Psoas muscle (tissue), 7 donors: ENCODE measurements at regions not wholly inside any gene's neighbourhood (a gene's known extent, or its start where the extent isn't known, plus 50 kb on each side); places are given as distances from the start of the nearest gene placed in this dataset.

ENCODE experiments used
- ATAC-seq, 4 donors: fragments of 200-7000 bp; cut with Tn5 transposase; one replicate each; pipeline ENCODE4 v1.9.1; 2020; ENCODE audit warnings: moderate library complexity in 3 of 4, mild to moderate bottlenecking in 2 of 4
- DNase-seq, 2 donors: peaks; one replicate each; pipeline ENCODE4 v3.0.0-alpha.2; 2020
- H3K27ac ChIP-seq: fragments of 200-600 bp; one replicate; pipeline ENCODE4 v1.8.0; 2022
- H3K27me3 ChIP-seq, 3 donors: fragments of 200-600 bp in 1 of 3; one replicate each; pipeline versions ENCODE4 v1.6.1 to v1.8.0; 2013 to 2022; ENCODE audit warnings: low read length in 2 of 3, mild to moderate bottlenecking in 2 of 3, moderate library complexity in 1 of 3; ENCODE audit not compliant: insufficient read depth in 3 of 3
- H3K36me3 ChIP-seq, 2 donors: fragments of 200-600 bp in 1 of 2; one replicate each; pipeline versions ENCODE4 v1.6.1 to v1.8.0; 2013 to 2022; ENCODE audit warnings: low read depth in 1 of 2, mild to moderate bottlenecking in 1 of 2, moderate library complexity in 1 of 2; ENCODE audit not compliant: insufficient read depth in 1 of 2
- H3K4me1 ChIP-seq: fragments of 200-600 bp; one replicate; pipeline ENCODE4 v1.8.0; 2022
- H3K4me3 ChIP-seq: fragments of 200-600 bp; one replicate; pipeline ENCODE4 v1.8.0; 2022; ENCODE audit warnings: mild to moderate bottlenecking
- H3K9me3 ChIP-seq: fragments of 200-600 bp; one replicate; pipeline ENCODE4 v1.8.0; 2022
- whole genome bisulfite sequencing, 3 donors: extraction: QIAGEN DNeasy Blood & Tissue Kit; methylation state at CpG; one replicate each; pipeline versions ENCODE4 v1.1.6 to v1.1.7; 2013; 5-methylcytosine and 5-hydroxymethylcytosine counted together
- intact Hi-C, 2 donors: fragments of 100-400 bp; cut with DNase I; formaldehyde crosslinking; loops; one replicate each; pipeline versions ENCODE4 v1.11.0 to v1.14.2; 2022
- TF ChIP-seq, protein P1 (sequence below): fragments of 200-600 bp; IDR thresholded peaks from one replicate; pipeline ENCODE4 v1.8.0; 2022; ENCODE audit warnings: antibody characterized with exemption
- donor health status: healthy with polysubstance abuse.
- donor health status: DM: no; HTN: no; CAD: no; lungs with moderate emphysema.
- donor health status: Bipolar disorder and iron deficiency.
- donor health status: healthy.
- donor health status: DM: yes; HTN: yes; CAD: no.
- donor health status: DM: no; HTN: no; CAD: no.
- donor health status: DM: yes; HTN: yes; CAD: no.

GRCh38 chr5:173835131-173835530 is 53.0 kb upstream of the CPEB4 start:
- no peak for DNase-seq
- TF ChIP-seq, protein P1, sequence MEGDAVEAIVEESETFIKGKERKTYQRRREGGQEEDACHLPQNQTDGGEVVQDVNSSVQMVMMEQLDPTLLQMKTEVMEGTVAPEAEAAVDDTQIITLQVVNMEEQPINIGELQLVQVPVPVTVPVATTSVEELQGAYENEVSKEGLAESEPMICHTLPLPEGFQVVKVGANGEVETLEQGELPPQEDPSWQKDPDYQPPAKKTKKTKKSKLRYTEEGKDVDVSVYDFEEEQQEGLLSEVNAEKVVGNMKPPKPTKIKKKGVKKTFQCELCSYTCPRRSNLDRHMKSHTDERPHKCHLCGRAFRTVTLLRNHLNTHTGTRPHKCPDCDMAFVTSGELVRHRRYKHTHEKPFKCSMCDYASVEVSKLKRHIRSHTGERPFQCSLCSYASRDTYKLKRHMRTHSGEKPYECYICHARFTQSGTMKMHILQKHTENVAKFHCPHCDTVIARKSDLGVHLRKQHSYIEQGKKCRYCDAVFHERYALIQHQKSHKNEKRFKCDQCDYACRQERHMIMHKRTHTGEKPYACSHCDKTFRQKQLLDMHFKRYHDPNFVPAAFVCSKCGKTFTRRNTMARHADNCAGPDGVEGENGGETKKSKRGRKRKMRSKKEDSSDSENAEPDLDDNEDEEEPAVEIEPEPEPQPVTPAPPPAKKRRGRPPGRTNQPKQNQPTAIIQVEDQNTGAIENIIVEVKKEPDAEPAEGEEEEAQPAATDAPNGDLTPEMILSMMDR, result no peak
- H3K27ac ChIP-seq, result peak overlapping the region; percentile 62
- ATAC-seq, result peak in 3 of 4 donors; percentile 9 to 32 (median 17)
- H3K9me3 ChIP-seq, result no peaks in the 10 kb centered on the region
- intact Hi-C loops, result loop anchor here in 1 of 2 donors (2.0 to 5.0 kb wide), 3 partner anchors 54 to 137 kb away; partner anchors contain the start of gene CPEB4
- 29 to 78% (median 55%) methylated on average over 3 of the region's 3 CpGs for WGBS, 3 donors
- peaks cover 32% of the 10 kb centered on the region for H3K4me1 ChIP-seq
- H3K4me3 ChIP-seq, result no peak overlapping the region
- H3K27me3 ChIP-seq, result no peaks in the 10 kb centered on the region
- no peaks in the 10 kb centered on the region for H3K36me3 ChIP-seq

GRCh38 chr5:173835661-173836060 is 52.5 kb upstream of the CPEB4 start:
- Histone ChIP-seq H3K27ac (peak overlapping the region; percentile 62), H3K27me3 (no peaks in the 10 kb centered on the region), H3K4me3 (no peak overlapping the region), H3K4me1 (peaks cover 34% of the 10 kb centered on the region), H3K9me3 (no peaks in the 10 kb centered on the region), H3K36me3 (no peaks in the 10 kb centered on the region)
- intact Hi-C loops, result loop anchor here in 1 of 2 donors (2.0 to 5.0 kb wide), 3 partner anchors 53 to 137 kb away; partner anchors contain the start of gene CPEB4
- TF ChIP-seq, protein P1, result no peak
- peak; percentile 63 to 83 for DNase-seq
- WGBS, 3 donors, result 23 to 43% (median 25%) methylated on average over 6 of the region's 6 CpGs
- ATAC-seq, result peak; percentile 93 to 96 (median 94)

DNA sequence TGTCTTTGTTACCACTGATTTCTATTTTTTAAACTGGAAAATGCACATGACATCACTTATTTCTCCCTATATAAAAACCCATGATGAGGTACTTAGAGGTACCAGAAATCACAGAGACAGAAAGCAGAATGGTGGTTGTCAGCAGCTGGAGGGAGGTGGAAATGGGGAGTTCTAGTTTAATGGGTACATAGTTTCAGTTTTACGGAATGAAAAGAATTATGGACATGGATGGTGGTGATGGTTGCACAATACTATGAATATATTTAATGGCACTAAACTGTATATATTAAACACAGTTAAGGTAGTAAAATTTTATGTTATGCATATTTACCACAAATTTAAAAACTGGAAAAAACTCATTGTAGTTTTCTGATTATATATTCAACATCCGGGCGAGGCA is 50.5 kb upstream of the CPEB4 start:
- DNase-seq, result no peak
- H3K4me1 ChIP-seq, result peaks cover 34% of the 10 kb centered on the region
- no peaks in the 10 kb centered on the region for H3K27me3 ChIP-seq
- intact Hi-C loops, result loop anchor here in 1 of 2 donors (5.0 kb wide), 2 partner anchors 70 to 135 kb away; no protein-coding TSS in a partner anchor
- no peak for ATAC-seq
- TF ChIP-seq, protein P1, result no peak
- H3K36me3 ChIP-seq, result no peaks in the 10 kb centered on the region
- no peak overlapping the region for H3K27ac ChIP-seq
- H3K9me3 ChIP-seq, result no peaks in the 10 kb centered on the region
- WGBS, 3 donors, result 95 to 99% (median 95%) methylated on average over 3 of the region's 3 CpGs
- no peak overlapping the region for H3K4me3 ChIP-seq
